Activated CD4-positive, alpha-beta memory T cell treated with anti-CD3 and anti-CD28 coated beads for 36 hours (primary cell): ENCODE measurements at regions not wholly inside any gene's neighbourhood (a gene's known extent, or its start where the extent isn't known, plus 50 kb on each side); places are given as distances from the start of the nearest gene placed in this dataset.

Experiments used
- CTCF ChIA-PET: fragments of 350-600 bp; sonication (Branson Sonifier 250); formaldehyde crosslinking; loops from one replicate; lab custom pipeline; 2021; ENCODE audit warnings: antibody characterized with exemption, inconsistent platforms; lab: Charles Lee
- POLR2A ChIA-PET: fragments of 350-600 bp; sonication (Branson Sonifier 250); formaldehyde crosslinking; loops from one replicate; lab custom pipeline; 2021; ENCODE audit warnings: antibody characterized with exemption; lab: Charles Lee
- DNase-seq: peaks from one replicate; pipeline ENCODE4 v3.0.0-alpha.2; 2020
- H3K27ac Mint-ChIP-seq: one replicate; pipeline ENCODE4 v1.8.0; 2021; ENCODE audit warnings: mixed read lengths
- H3K27me3 Mint-ChIP-seq: one replicate; pipeline ENCODE4 v1.8.0; 2021; ENCODE audit warnings: mixed read lengths
- H3K36me3 Mint-ChIP-seq: one replicate; pipeline ENCODE4 v1.8.0; 2021; ENCODE audit warnings: mixed read lengths
- H3K4me1 Mint-ChIP-seq: one replicate; pipeline ENCODE4 v1.8.0; 2021; ENCODE audit warnings: low read depth, mixed read lengths
- H3K4me3 Mint-ChIP-seq: one replicate; pipeline ENCODE4 v1.8.0; 2021; ENCODE audit warnings: mild to moderate bottlenecking, mixed read lengths
- H3K9me3 Mint-ChIP-seq: one replicate; pipeline ENCODE4 v1.8.0; 2021; ENCODE audit warnings: mixed read lengths
- intact Hi-C: fragments of 100-400 bp; cut with micrococcal nuclease; formaldehyde crosslinking; loops from one replicate; pipeline ENCODE4 v1.15.1; 2023

DNA sequence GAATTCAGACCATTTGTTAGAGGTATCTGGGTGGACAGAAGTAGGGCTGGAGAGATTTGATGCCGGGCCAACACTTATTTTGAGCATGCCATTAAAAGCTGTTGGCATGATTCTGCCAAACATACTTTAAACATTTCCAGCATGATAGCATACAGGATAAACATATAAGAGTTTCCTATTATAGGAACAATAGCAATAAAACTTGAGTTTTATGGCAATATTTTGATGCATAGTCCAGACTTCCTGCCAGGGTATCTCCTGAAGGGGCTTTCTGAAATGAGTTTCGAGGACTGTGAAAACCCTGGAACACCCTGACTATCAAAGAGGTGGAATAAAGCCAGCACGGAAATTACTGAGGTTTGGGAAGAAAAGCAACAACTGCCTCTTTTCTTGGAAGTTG, 1398.0 kb upstream of the NXPH2 start:
- no peak overlapping the region for H3K27ac Mint-ChIP-seq
- intact Hi-C loops: no loop called here

DNA sequence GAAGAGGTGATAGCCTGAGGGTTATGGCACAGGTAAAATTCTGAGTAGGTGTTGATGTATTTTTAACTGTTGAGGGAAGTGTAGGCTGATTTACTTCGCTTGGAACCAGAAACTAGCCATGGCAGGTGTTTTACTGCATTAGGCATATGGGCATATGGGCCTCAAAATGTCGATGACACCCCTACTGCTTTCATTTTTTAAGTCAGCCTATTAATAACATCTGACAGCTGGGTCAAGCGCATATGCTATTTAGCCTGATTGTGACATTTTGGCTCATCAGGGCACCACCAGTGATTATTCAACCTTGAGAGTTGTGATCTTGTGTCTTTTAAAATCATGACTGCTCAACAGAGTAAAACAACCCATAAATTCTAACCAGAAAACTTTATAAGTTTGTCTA, 1396.9 kb upstream of the NXPH2 start:
- POLR2A ChIA-PET: no interaction called here
- intact Hi-C loops: no loop called here
- H3K27me3 Mint-ChIP-seq: no peaks in the 10 kb centered on the region
- no peaks in the 10 kb centered on the region for H3K4me1 Mint-ChIP-seq
- no peak for DNase-seq
- CTCF ChIA-PET: no interaction called here
- peaks cover 21% of the 10 kb centered on the region for H3K9me3 Mint-ChIP-seq
- no peaks in the 10 kb centered on the region for H3K36me3 Mint-ChIP-seq
- no peak overlapping the region for H3K4me3 Mint-ChIP-seq
- H3K27ac Mint-ChIP-seq: no peak overlapping the region

More for the DNA sequence above, 1398.0 kb upstream of the NXPH2 start:
- POLR2A ChIA-PET: no interaction called here
- no peaks in the 10 kb centered on the region for H3K36me3 Mint-ChIP-seq
- DNase-seq: no peak
- CTCF ChIA-PET: no interaction called here
- no peaks in the 10 kb centered on the region for H3K27me3 Mint-ChIP-seq
- no peaks in the 10 kb centered on the region for H3K4me1 Mint-ChIP-seq
- H3K9me3 Mint-ChIP-seq: peaks cover 16% of the 10 kb centered on the region
- no peak overlapping the region for H3K4me3 Mint-ChIP-seq

DNA sequence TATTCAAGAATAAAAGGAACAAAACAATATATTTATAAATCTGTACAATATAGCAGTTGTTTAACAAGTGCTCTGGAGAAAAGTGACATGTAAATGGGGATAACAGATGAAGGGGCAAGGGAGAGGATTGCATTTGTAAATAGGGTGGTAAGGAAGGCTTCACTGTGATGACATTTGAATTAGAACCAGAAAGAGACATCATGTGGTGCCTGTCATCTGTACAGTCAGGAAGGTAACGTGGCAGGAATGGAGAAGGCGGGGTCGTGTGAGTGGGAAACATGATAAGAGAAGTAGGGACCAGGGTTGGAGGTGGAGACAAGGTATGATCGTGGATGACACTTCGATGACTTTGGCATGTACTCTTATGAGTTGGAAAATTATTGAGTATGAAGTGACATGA, 1393.6 kb upstream of the NXPH2 start:
- POLR2A ChIA-PET: no interaction called here
- DNase-seq: no peak

DNA sequence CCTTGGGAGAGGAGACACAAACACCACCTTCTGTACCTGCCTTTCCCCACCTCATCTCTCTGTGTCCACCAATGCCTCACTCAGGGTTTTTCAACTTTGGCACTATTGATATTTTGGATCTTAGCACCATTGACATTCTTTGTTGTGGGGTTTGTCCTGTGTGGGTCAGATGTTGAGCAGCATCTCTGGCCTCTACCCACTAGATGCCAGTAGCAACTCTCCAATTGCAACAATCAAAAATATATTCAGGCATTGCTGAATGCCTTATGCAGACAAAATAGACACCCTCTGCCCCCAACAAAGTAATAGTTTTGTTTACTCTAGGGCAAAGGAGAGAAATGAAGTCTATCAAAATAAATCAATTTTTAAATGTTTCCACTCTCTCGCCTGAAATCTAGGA, 1384.3 kb upstream of the NXPH2 start:
- ChIA-PET POLR2A (no interaction called here), CTCF (no interaction called here)
- H3K4me1 Mint-ChIP-seq: no peaks in the 10 kb centered on the region
- no peaks in the 10 kb centered on the region for H3K36me3 Mint-ChIP-seq
- intact Hi-C loops: no loop called here
- no peak overlapping the region for H3K4me3 Mint-ChIP-seq
- H3K27me3 Mint-ChIP-seq: no peaks in the 10 kb centered on the region
- H3K27ac Mint-ChIP-seq: no peak overlapping the region
- DNase-seq: no peak
- peaks cover 26% of the 10 kb centered on the region for H3K9me3 Mint-ChIP-seq

More for the DNA sequence above, 1393.6 kb upstream of the NXPH2 start:
- Mint-ChIP-seq H3K9me3 (peaks cover 28% of the 10 kb centered on the region), H3K4me1 (no peaks in the 10 kb centered on the region), H3K4me3 (no peak overlapping the region), H3K36me3 (no peaks in the 10 kb centered on the region), H3K27ac (no peak overlapping the region), H3K27me3 (no peaks in the 10 kb centered on the region)
- intact Hi-C loops: no loop called here
- CTCF ChIA-PET: no interaction called here

DNA sequence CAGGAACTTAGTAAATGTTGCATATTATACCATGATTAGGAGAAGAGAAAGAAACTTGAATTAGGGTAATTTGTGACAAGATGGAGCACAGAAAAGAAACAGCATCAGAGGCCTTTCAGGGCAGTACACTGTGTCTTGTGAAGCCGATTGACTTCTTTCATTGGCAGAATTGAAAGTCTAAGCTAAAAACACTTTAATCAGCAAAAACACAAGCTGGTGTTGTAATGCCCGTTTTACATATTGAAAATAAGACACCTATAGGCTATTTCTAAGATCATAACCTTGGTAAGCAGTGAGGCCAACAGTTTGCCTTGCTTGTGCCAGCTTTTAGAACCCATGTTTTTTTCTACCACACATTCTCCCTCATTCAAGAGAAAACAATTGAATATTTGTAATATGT, 1378.1 kb upstream of the NXPH2 start:
- Mint-ChIP-seq H3K27me3 (no peaks in the 10 kb centered on the region), H3K36me3 (no peaks in the 10 kb centered on the region), H3K4me3 (no peak overlapping the region), H3K9me3 (peaks cover 28% of the 10 kb centered on the region), H3K4me1 (no peaks in the 10 kb centered on the region), H3K27ac (no peak overlapping the region)
- ChIA-PET CTCF (no interaction called here), POLR2A (no interaction called here)
- DNase-seq: no peak
- intact Hi-C loops: no loop called here

DNA sequence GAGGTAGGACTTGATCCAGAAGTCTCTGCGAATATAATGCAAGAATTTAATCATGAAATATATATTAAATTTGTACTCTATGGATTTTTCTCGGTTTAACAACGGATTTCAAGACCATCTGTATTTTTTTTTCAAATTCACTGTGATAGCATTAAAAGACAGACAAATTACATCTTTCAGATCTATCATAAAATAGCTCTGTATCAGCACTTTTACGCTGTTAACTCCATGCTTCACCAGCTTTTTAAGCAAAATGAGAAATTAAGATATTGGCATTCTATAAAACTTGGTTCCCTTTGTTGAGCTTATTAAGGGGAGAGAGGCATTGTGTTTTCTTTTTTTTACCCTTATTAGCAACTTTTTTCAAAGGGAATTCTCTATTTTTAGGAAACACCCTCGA, 1377.6 kb upstream of the NXPH2 start:
- H3K4me1 Mint-ChIP-seq: no peaks in the 10 kb centered on the region
- ChIA-PET POLR2A (no interaction called here), CTCF (no interaction called here)
- H3K36me3 Mint-ChIP-seq: no peaks in the 10 kb centered on the region
- no peak overlapping the region for H3K27ac Mint-ChIP-seq
- intact Hi-C loops: no loop called here
- H3K4me3 Mint-ChIP-seq: no peak overlapping the region
- H3K9me3 Mint-ChIP-seq: peaks cover 31% of the 10 kb centered on the region
- DNase-seq: no peak
- H3K27me3 Mint-ChIP-seq: no peaks in the 10 kb centered on the region

DNA sequence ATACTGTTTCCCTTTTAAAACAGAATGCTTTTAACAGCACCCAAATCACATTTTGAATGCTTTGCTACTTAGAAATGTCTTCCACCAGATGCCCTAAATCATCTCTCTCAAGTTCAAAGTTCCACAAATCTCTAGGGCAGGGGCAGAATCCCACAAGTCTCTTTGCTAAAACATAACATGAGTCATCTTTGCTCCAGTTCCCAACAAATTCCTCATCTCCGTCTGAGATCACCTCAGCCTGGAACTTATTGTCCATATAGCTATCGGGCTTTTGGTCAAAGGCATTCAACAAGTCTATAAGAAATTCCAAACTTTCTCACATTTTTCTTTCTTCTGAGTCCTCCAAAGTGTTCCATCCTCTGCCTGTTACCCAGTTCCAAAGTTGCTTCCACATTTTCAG, 1374.5 kb upstream of the NXPH2 start:
- Mint-ChIP-seq H3K4me1 (no peaks in the 10 kb centered on the region), H3K36me3 (no peaks in the 10 kb centered on the region), H3K27me3 (no peaks in the 10 kb centered on the region), H3K4me3 (no peak overlapping the region), H3K9me3 (peaks cover 18% of the 10 kb centered on the region), H3K27ac (no peak overlapping the region)
- POLR2A ChIA-PET: no interaction called here
- DNase-seq: no peak
- intact Hi-C loops: no loop called here
- CTCF ChIA-PET: no interaction called here

DNA sequence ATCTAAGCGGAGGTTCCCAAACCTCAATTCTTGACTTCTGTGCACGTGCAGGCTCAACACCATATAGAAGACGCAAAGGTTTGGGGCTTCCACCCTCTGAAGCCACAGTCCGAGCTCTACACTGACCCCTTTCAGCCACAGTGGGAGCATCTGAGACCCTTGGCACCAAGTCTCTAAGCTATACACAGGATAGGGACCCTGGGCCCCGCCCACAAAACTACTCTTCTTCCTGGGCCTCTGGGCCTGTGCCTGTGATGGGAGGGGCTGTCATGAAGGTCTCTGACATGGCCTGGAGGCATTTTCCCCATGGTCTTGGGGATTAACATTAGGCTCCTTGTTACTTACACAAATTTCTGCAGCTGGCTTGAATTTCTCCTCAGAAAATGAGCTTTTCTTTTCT, 1374.1 kb upstream of the NXPH2 start:
- H3K27me3 Mint-ChIP-seq: no peaks in the 10 kb centered on the region
- no peaks in the 10 kb centered on the region for H3K4me1 Mint-ChIP-seq
- intact Hi-C loops: no loop called here
- no peak overlapping the region for H3K4me3 Mint-ChIP-seq
- DNase-seq: no peak
- H3K36me3 Mint-ChIP-seq: no peaks in the 10 kb centered on the region
- POLR2A ChIA-PET: no interaction called here
- no peak overlapping the region for H3K27ac Mint-ChIP-seq
- H3K9me3 Mint-ChIP-seq: peaks cover 19% of the 10 kb centered on the region
- CTCF ChIA-PET: no interaction called here

DNA sequence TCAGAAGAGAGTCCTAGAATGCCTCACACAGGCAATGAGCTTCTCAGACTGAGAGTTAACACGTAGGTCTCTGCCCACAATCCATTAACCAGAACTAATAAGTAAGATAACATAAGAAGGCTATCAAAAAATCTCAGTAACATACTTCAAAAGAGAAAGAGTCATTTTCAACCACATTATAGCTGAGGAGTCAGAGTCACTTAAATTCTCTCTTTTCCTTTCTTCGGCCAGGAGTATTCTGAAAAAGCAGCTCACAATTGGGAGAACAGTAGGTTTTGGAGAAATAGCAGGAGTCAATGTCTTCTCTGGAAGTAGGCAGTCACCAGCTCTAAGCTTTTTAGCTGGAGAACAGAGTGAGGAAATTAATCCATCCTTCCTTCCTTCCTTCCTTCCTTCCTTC, 1364.4 kb upstream of the NXPH2 start:
- POLR2A ChIA-PET: no interaction called here
- intact Hi-C loops: no loop called here
- H3K36me3 Mint-ChIP-seq: no peaks in the 10 kb centered on the region
- no peak overlapping the region for H3K27ac Mint-ChIP-seq
- H3K27me3 Mint-ChIP-seq: no peaks in the 10 kb centered on the region
- H3K4me1 Mint-ChIP-seq: no peaks in the 10 kb centered on the region
- DNase-seq: no peak
- H3K9me3 Mint-ChIP-seq: peaks cover 12% of the 10 kb centered on the region
- CTCF ChIA-PET: interaction anchor here (0.7 kb wide), 1 partner anchor 22 kb away, joined by 3 read pairs; no protein-coding TSS in a partner anchor
- no peak overlapping the region for H3K4me3 Mint-ChIP-seq

DNA sequence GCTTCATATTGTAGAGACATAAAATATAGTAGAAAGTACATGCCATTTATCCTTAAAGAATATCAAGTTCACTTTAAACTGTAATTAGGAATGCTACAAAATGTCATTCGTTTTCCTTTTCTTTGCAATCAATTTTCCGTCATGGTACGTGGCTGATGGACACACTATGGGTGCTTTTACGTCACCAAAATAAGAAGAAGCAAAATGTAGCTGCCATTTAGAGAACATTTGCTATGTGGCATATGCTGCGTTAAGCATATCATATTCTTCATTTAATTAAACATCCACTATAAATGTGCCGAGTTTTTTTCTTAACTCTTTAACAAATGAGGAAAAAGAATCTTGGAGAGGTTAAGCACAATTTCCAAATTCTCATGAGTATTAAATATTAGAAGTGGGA, 1358.5 kb upstream of the NXPH2 start:
- Mint-ChIP-seq H3K27me3 (no peaks in the 10 kb centered on the region), H3K9me3 (peaks cover 4% of the 10 kb centered on the region), H3K27ac (no peak overlapping the region), H3K4me1 (no peaks in the 10 kb centered on the region), H3K36me3 (no peaks in the 10 kb centered on the region), H3K4me3 (no peak overlapping the region)
- no peak for DNase-seq
- ChIA-PET POLR2A (no interaction called here), CTCF (no interaction called here)
- intact Hi-C loops: no loop called here

DNA sequence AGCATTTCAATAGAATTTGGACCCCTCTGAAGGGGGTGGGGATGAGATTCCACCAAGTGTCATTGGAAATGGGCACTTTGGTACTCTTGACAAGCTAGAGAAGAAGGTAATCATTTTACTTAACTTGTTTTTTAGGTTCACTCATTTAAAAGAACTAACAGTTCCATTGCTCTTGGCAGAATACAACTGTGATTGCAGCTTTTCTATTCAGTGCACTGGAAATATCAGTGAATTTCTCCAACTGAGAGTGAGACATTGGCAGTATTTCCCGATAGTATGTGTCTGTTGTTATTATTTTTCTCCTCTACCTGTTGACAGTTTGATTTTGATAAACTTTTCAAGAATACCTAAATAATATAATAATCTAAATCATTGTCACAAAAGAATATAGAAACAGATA, 1356.7 kb upstream of the NXPH2 start:
- intact Hi-C loops: no loop called here
- ChIA-PET POLR2A (no interaction called here), CTCF (no interaction called here)
- Mint-ChIP-seq H3K4me1 (no peaks in the 10 kb centered on the region), H3K4me3 (no peak overlapping the region), H3K27ac (no peak overlapping the region), H3K9me3 (peaks cover 10% of the 10 kb centered on the region), H3K27me3 (no peaks in the 10 kb centered on the region), H3K36me3 (no peaks in the 10 kb centered on the region)
- DNase-seq: no peak

DNA sequence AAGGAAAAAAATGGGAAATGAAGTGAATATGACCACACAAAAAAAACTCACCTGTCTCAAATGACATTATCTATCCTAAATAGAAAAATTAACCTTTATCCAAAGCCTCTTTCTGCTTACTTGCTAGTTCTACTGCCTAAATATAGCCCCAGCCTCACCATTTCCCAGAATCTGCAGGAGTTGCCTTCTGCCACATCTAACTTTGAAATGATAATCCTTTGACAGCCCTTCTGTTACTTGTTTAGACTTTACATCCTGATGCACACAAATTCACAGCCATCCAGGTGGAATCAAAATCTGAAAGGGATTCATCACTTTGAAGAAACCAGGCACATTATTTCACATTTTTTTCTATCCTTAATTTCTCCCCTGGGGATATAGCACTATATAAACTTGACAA, 1356.2 kb upstream of the NXPH2 start:
- intact Hi-C loops: no loop called here
- CTCF ChIA-PET: no interaction called here
- Mint-ChIP-seq H3K4me1 (no peaks in the 10 kb centered on the region), H3K27me3 (no peaks in the 10 kb centered on the region), H3K4me3 (no peak overlapping the region), H3K27ac (no peak overlapping the region), H3K36me3 (no peaks in the 10 kb centered on the region), H3K9me3 (peaks cover 10% of the 10 kb centered on the region)
- POLR2A ChIA-PET: no interaction called here
- no peak for DNase-seq

DNA sequence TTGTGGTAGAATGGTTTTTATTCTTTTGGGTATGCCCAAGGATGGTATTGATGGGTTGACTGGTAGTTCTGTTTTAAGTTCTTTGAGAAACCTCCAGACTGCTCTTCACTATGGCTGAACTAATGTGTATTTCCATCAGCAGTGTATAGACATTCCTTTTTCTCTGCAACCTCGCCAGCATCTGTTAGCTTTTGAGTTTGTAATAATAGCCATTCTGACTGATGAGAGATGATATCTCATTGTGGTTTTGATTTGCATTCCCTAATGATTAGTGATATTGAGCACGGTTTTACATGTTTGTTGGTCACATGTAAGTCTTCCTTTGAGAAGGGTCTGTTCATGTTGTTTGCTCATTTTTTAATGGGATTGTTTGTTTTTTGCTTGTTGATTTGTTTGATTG, 1348.7 kb upstream of the NXPH2 start:
- no peaks in the 10 kb centered on the region for H3K4me1 Mint-ChIP-seq
- no peak overlapping the region for H3K4me3 Mint-ChIP-seq
- POLR2A ChIA-PET: no interaction called here
- intact Hi-C loops: no loop called here
- no peaks in the 10 kb centered on the region for H3K27me3 Mint-ChIP-seq
- DNase-seq: no peak
- H3K27ac Mint-ChIP-seq: no peak overlapping the region
- H3K9me3 Mint-ChIP-seq: peaks cover 18% of the 10 kb centered on the region
- no peaks in the 10 kb centered on the region for H3K36me3 Mint-ChIP-seq
- CTCF ChIA-PET: no interaction called here

DNA sequence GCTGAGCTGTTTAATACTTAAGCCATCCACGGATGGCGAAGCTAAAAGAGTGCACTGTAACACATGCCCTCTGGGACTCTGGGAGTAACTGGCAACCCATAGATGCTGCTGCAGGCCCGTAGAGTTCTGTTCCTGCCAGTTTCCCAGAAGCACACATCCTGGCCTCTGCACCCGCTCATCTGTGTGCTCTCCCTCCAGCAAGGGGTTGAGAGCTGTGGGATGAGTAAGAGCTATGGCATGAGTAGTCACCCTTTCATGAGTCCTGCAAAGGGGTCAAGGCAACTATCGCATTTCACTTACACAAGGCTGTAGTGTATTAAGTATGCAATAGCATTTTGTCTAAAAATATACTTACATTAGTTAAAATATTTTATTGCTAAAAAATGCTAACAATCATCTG, 1341.8 kb upstream of the NXPH2 start:
- H3K27me3 Mint-ChIP-seq: no peaks in the 10 kb centered on the region
- intact Hi-C loops: no loop called here
- no peak overlapping the region for H3K4me3 Mint-ChIP-seq
- ChIA-PET POLR2A (no interaction called here), CTCF (no interaction called here)
- no peak for DNase-seq
- peaks cover 9% of the 10 kb centered on the region for H3K9me3 Mint-ChIP-seq
- no peaks in the 10 kb centered on the region for H3K4me1 Mint-ChIP-seq
- no peak overlapping the region for H3K27ac Mint-ChIP-seq
- H3K36me3 Mint-ChIP-seq: no peaks in the 10 kb centered on the region
